ENCODE measurements at regions not wholly inside any gene's neighbourhood (a gene's known extent, or its start where the extent isn't known, plus 50 kb on each side); places are given as distances from the start of the nearest gene placed in this dataset.

DNA sequence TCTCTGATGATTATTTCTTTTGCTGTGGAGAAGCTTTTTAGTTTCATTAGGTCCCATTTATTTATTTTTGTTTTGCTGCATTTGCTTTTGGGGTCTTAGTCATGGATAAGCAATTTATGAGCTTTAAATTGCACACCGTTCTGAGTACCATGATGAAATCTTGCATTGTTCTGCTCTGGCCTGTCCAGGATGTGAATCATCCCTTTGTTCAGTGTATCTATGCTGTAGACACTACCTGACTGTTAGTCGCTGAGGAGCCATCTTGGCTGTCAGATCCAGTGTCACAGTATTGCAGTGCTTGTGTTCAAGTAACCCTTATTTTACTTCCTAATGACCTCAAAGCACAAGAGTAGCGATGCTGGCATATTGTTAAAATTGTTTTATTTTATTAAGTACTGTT lies 218.0 kb upstream of the CNTNAP4 start:
- TF ChIP-seq CTCF (IDR thresholded peaks at IDR 0.05) = no peak
- no peak for TF ChIP-seq POLR2A (IDR thresholded peaks at IDR 0.05)
